HG02973 (cell line): ENCODE measurements at regions not wholly inside any gene's neighbourhood (a gene's known extent, or its start where the extent isn't known, plus 50 kb on each side); places are given as distances from the start of the nearest gene placed in this dataset.

ENCODE experiments used
- ATAC-seq: cut with Tn5 transposase; IDR thresholded peaks from one replicate; pipeline ENCODE4 v1.9.1; 2021; ENCODE audit warnings: moderate library complexity; ENCODE audit not compliant: unreplicated experiment

DNA sequence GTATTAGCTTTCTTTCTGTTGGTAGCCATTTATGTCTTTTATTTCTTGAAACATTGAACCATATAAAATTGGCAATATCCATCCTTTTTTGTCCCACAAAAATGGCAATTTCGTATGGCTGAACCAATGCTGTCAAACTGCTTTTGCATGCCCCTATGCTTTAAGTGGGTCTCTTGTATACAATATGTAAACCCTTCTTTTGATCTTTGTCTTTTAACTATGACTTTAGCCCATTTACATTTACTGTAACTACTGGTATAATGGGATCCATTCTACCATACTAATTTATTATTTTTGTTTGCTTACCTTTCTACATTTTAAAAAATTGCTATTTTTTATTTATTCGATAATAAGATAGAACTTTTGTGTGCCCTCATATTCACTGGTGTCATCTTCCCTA, 93.4 kb downstream of the TENT4A start:
- ATAC-seq: no peak

DNA sequence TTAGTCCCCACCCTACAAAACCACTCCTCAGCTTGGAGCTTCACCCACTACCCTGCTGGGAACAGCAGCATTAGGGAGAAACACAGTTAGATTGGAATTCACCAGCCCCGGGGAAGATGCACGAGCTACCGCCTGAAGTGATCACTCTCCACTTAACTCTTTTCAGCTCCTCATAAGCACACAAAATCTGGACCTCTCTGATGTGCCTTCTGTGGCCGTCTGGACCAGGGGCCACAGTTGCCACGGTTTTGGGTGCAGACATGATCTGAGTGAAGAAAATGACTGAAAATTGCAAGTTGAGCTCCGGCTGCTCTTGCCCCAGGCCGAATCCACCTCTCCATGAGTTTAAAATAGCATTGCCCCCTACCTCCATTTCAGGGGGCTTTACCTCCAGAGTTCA, 95.2 kb downstream of the TENT4A start:
- no peak for ATAC-seq

DNA sequence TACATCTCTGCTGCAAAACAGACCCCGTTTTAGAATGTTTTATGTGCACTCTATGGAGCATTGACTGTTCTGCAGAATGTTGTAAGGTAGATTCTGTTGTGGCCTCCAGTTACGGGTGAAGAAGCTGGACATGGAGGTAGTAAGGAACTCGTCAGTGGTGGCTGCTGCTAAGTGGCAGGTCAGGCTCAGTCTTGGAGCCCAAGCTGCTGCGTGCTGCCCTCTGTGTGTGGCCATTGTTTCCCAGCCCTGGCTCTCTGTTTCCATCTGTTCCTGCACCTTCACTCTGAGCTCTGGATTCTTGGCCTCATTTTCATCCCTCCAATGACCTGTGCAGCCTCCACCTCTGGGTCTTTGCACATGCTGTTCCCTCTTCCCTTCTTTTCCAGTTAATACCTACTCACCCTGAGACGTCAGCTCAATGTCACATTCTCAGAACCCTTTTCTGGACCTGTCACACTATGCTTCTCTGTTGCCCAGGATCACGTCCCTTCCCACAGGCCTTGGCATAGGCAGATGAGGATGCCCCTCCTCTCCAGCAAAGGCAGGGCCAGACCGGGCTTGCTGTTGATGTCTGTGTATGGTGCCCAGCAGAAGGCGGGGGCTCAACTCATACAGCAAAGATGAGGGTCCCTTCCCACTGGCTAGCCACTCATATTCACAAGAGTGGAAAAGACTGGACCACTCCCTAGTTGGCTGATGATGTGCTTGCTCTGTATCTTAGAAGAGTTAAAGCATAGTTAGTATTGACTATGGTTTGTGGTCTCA, 97.6 kb downstream of the TENT4A start:
- no peak for ATAC-seq

DNA sequence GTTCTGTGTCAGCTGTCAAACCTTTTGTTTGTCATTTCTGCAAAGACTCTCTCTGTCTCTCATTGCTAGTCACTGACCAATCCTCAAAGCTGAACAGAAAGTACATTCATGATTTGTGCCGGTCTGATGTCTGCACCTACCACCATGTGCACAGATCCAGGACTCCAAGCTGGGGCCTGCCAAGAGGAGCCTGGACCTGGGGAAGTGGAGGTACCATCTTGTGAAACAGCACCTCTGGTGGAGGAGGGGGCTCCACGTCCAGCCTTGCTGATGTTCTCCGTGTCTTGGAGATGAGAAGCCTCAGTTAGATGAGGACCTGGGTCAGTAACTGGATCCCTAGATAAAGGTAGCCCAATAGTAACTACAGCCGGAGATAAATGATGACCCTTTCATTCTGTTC, 98.9 kb downstream of the TENT4A start:
- no peak for ATAC-seq

DNA sequence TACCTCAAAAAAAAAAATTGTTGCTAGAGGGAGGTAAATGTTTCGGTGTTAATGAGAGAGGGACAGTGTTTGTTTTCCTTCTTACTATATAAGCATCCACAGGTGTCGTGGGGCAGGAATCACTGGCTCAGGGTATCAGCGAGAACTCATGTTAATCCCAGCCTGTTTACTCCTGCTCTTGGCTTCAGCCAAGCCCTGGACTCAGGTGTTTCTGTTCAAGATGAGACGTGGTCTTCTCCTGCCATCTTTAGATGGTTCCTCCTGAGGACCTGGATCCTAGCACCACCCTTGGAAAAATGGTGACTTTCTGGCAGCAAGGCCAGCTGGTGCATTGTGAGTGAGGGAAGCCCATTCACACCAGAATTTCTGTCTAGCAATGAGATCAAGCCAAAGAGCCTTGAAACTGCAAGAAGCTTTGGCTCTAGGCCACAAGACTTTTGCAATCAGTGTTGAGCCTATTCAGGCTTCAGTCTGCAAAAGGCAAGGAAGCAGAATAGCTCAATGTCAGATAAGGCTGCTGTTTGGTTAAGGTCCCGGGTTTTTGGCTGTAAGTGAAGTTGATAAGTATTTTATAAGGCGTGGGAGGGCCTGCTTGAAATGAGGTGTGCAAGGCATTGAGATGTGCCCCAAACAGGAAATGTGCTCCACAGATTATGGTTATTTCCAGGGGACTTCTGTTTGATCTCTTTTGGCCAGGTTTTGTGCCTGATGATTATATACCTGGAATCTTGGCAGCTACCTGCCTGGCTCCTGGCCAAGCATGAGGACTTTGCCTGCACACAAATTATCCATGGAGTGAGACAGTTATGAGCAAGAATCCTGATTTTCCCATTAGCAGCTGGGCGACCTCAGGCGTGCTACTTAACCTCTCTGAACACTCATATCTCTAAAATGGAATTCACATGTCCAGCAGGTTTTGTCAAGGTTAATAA, 99.8 kb downstream of the TENT4A start:
- ATAC-seq: no peak

DNA sequence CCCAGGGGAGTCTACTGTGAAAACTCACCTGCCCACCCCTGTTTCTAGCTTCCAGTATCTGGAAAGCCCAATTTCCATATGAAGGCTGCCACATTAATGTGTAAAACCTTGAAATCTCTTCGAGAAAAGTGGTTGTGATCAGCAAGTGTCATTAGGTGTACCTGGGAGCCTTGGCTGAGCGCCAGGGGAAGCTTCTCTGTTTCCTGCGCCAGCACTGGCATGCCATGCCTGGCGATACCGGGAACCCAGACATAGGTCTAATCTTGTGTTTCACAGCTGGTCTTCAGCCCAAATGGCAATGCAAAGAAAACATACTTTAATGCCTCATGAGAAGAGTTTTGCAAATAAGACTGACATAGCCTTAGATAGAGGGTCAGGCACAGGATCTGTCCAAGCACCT, 101.6 kb downstream of the TENT4A start:
- ATAC-seq: no peak

DNA sequence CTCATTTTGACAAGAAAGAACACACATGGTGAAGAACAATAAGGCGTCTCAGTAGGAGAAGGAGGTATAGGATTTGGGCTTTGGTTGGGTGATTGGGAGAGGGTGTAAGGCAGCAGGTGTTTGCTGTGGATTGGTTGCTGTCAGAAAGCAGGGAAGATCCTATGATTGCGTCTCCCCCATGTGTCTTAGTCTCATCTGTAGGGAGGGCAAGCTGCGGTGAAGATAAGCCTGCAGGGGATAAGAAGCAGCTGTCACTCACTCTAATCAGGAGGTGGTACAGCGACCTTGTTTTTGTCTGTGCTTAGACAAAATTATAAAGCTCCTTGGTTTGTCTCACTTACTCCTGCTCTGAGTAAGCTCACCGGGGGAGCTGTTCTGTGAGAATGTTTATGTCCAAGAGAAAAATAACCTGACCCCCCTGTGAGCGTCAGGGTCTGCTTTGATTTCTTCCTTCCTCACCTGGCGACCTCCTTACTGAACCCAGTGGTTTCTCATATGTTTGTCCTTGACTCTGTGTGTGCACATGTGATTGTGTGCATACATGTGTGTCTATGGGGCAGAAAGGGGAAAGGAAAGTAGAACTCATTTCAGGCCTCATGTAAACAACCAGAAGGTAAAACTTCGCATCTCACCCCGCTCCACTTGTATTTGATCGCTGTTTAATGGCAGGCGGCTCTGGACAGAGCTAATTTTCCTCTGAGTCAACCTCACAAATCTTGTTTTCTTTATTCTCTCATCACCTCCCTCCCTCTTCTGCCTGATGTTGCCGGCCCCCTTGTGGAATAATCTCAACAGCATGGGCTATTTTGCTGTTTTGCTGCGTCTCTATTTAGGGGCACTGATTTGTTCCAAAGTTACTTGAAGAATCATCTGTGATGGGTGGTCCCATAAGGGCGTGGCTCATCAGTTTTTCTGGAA, 105.6 kb downstream of the TENT4A start:
- no peak for ATAC-seq

DNA sequence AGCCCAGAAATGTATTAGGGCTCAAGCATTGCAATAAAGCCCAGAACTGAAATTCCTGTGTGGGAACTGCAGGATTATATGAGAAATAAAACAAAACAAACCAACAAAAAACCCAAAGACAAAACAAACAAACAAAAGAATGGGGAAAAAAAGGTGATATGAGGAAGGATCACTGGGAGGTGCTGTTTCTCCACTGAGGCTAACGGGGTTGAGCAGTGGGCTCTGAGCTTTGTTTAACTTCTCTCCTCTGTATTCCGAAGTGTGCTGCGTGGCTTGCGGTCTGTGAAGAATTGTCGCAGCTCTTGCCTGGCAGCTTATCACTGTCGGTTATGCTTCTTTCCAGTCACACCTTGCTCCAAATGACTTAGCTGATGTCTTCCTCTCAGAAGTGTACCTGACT, 106.3 kb downstream of the TENT4A start:
- no peak for ATAC-seq

DNA sequence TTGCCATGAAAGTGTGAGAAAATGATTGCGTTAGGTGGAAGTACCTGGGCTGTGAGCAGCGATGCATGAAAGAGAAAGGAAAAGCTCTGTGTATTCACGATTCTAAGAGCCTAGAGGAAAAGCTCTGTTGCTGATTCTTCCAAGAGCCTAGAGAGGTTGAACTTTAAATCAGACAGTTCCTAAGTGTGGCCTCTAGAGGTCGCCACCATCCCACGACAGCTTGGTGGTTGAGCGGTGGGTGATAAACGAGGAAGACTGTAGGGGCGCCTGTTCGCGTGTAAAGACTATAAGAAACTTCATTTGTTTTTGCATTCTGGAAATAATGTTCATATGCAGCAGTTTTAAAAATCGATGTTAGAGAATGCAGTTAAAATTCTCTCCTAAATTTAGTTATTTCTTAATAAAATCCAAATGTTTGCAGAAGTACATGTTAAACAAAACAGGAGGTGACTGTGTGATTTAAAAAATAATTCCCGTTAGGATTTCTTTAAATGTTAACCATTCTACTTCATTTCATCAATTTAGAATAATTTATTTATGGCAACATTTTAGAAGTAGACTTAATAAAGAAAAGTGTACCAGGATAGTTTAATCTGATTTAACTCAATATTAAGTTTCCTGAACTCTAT, 107.7 kb downstream of the TENT4A start:
- ATAC-seq: peak; percentile 78

DNA sequence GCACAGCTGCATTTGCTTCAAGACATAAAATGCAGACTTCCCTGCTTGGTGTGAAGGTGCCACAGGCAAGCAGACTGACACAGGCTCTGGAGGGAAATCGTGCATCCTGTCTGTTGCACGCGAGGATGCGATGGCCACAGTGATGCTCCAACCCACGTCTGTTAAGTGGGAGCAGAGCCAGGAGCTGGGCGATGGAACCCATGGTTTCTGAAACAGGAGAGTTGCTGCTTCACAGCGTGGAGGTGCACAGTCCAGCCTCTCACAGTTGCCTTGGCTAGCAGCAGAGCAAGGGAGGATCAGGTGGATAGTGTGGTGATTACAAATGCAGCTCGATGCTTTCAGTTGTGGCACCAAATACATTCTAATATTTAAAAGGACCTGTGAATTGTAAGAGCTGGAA, 108.8 kb downstream of the TENT4A start:
- ATAC-seq: no peak

DNA sequence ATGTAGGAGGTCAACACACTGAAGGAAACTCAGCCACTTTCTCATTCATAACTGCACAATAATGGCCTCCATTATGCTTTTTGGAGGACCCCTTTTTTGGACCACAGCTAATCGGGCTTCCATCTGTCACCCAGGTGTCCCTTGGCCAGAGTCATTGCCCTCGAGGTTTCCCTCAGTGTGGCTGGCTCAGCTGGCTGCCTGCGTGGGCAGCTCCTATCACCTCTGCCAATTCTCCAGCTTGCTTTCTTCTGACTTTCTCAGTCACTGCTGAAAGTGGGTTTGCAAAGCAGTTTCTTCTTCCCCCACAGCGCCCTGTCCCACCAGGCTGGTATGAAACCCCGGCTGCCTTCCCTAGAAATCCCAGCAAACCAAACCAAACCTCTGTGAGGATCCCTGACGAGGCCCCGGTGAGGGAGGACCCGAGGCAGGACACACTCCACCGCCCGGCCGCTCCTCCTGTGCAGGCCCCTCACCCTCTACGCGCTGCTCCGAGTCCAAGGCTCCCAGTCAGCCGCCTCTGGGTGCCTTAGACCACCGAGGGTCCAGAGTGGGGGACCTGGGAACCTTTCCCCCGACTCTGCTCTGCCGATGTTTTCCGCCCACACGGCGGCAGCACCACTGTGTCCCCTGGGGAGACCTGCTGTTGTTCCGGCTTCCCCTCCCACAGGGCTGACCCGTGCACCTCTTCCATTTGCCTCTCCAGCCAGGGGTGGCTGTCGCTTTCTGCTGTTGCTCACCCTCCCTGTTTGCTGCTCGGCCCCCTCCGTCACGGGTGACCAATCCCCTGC, 109.5 kb downstream of the TENT4A start:
- ATAC-seq: no peak

DNA sequence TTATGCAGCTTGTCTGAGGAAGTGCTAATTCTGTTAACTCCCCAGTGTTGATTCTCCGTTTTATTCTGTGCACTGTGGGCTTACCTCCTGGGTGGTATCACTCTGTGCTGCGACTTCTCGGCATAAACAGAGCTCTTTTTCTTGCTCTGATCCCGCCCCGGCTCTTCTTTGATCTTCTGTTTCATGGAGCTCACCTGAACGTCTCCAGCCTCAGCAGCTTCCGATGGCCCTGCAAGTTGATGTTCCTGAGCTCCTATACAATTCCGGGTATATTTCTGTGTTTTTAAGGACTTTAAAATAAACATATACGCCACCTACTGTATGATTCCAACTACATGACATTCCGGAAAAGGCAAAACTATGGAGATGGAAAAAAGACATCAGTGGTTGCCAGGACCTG, 110.8 kb downstream of the TENT4A start:
- ATAC-seq: no peak

DNA sequence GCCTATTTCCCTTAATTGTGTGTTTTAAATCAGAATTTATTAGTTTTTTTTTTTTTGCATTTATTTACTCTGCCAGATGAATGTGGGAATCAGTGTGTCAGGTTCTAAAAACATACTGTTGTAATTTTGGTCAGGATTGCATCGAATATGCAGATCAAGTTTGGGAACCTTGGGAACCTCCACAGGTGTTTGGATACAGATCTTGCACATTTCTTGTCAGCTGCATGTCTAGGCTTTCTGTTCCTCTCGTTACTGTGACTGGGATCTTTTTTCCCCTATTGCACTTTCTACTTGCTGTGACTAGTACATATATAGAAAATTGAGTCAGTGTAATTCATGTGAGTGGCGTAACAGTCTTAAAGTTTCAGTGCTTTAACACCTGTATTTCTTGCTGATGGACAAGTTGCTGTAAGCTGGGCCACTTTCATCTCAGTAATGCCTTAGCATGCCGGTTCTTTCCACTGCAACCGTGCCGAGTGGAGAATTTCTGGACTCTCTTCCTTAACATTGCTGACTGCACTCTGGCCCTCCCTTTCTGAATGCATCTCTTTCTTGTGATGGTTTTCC, 112.5 kb downstream of the TENT4A start:
- ATAC-seq: no peak

DNA sequence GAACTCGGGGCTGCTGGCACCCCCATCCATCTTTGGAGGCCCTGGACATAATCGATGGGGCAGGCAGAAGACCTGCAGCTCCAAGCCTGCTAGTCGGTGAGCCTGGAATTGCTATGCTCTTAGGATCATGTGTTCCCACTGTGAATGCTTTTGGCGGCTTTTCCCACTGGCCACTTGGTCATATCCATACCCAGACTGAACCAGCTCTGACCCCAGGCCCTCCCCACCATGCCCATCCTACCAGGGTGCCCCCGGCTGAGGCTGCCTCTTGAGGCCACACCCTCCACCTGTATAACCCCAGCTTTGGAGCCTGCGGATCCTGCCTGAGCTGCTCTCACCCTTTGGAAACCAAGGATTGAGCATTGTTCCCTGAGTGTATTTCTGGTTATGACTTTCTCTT, 113.5 kb downstream of the TENT4A start:
- no peak for ATAC-seq

DNA sequence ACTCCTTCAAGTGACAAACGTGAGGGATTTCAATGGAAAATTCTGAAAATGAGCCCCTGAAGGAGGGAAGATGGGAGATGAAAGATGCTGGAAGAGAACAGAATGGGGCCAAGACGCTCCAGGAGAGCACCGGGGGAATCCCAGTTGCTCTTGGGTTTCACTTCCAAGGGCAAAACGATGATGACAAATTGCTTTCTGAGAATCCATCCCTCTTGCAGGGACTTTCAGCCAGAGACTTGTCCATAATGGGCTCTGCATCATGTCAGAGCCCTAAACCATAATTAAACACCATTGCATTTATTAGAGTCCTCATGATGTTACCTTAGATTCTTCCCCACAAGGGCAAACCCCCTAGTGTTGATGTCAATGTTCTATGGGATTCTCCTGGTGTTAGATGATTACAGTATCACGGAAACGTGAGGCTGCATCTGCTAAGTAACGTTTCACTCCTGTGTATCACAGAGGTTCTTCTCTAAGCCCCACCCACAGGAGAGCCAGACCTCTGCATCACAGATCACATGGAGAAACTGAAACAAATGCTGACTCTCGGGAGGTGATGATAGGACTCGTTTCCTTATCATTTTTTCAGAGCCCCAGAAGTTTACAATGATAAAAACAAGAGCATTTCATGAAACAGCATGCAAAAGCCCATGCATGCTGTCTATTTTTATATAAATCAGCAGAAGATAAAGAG, 114.4 kb downstream of the TENT4A start:
- peak; percentile 81 for ATAC-seq

DNA sequence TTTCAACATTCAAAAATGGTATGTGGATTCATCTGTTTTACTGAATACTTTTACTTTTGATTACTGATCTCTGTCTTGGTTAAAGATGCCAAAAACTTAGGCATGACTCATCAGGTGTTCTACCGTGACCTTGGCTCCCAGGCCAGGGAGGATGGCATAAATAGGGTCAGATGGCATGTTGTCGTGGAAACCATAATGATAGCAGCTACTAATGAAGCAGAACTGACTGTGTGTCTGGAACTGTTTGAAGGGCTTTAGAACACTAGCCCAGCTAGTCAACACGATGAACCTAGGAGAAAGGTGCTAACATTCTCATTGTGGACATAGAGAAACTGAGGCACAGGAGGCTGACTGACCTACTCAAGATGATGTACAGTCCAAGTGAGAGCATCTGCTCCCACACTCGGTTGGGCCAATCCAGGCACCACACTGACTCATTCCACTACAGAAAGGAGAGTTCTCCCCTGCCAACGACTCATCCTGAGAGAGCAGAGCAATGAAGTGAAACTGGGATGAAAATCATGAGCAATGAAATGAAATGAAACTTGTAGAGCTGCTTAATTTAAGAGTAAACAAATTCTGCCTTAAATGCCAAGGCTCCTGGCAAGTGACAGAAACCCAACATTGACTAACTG, 116.0 kb downstream of the TENT4A start:
- peak; percentile 82 for ATAC-seq

DNA sequence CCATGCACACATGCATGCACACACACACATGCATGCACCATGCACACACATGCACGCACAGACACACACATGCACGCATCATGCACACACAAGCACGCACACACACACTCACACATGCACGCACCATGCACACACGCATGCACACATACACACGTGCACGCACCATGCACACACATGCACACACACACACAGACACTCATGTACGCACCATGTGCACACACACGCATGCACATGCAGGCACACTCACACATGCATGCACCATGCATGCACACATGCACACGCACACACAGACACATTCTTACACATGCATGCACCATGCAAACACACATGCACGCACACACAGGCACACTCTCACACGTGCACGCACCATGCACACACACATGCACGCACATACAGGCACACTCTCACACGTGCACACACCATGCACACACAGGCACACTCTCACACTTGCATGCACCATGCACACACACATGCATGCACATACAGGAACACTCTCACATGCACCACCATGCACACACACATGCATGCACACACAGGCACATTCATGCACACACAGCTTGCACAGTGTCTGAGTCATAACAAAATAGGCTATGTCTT, 117.5 kb downstream of the TENT4A start:
- ATAC-seq: no peak
